ENCODE measurements at regions not wholly inside any gene's neighbourhood (a gene's known extent, or its start where the extent isn't known, plus 50 kb on each side); places are given as distances from the start of the nearest gene placed in this dataset.

- no peak overlapping the region for H3K27ac ChIP-seq
- H3K4me3 ChIP-seq, result no peak overlapping the region
- no peaks in the 10 kb centered on the region for H3K36me3 ChIP-seq
- no peaks in the 10 kb centered on the region for H3K9me3 ChIP-seq
- no peaks in the 10 kb centered on the region for H3K4me1 ChIP-seq
- TF ChIP-seq CTCF (IDR thresholded peaks at IDR 0.05), result no peak
- no peak for ATAC-seq
- intact Hi-C loops (cut with DNase I), result no loop called here
- no peaks in the 10 kb centered on the region for H3K27me3 ChIP-seq
- DNase-seq, result no peak
Observed at GRCh38 chr12:75738486-75738885, 227.1 kb upstream of the KRR1 start.

GRCh38 chr12:75735853-75736252 lies 224.4 kb upstream of the KRR1 start:
- TF ChIP-seq CTCF (IDR thresholded peaks at IDR 0.05), result no peak
- Histone ChIP-seq H3K4me1 (no peaks in the 10 kb centered on the region), H3K27ac (no peak overlapping the region), H3K27me3 (no peaks in the 10 kb centered on the region), H3K36me3 (no peaks in the 10 kb centered on the region), H3K9me3 (no peaks in the 10 kb centered on the region), H3K4me3 (no peak overlapping the region)
- intact Hi-C loops (cut with DNase I), result no loop called here
- no peak for ATAC-seq
- peak in 1 of 4 donors; percentile 30 for DNase-seq

- no peak for DNase-seq
- intact Hi-C loops (cut with DNase I), result no loop called here
- no peak for TF ChIP-seq CTCF (IDR thresholded peaks at IDR 0.05)
Observed at GRCh38 chr12:75728826-75729225, 217.4 kb upstream of the KRR1 start.

GRCh38 chr12:75727577-75727976 lies 216.2 kb upstream of the KRR1 start:
- H3K27ac ChIP-seq, result no peak overlapping the region
- no peak overlapping the region for H3K4me3 ChIP-seq
- H3K27me3 ChIP-seq, result peaks cover 0 to 10% of the 10 kb centered on the region in 2 donors
- intact Hi-C loops (cut with DNase I), result no loop called here
- peaks cover 3 to 13% of the 10 kb centered on the region in 2 donors for H3K4me1 ChIP-seq
- DNase-seq (no peak), ATAC-seq (no peak)
- no peak for TF ChIP-seq CTCF (IDR thresholded peaks at IDR 0.05)
- no peaks in the 10 kb centered on the region for H3K36me3 ChIP-seq
- H3K9me3 ChIP-seq, result no peaks in the 10 kb centered on the region

More at GRCh38 chr12:75728826-75729225, 217.4 kb upstream of the KRR1 start:
- H3K27ac ChIP-seq, result no peak overlapping the region
- no peaks in the 10 kb centered on the region for H3K9me3 ChIP-seq
- H3K4me3 ChIP-seq, result no peak overlapping the region
- ATAC-seq, result no peak
- no peaks in the 10 kb centered on the region for H3K36me3 ChIP-seq
- H3K27me3 ChIP-seq, result peaks cover 0 to 9% of the 10 kb centered on the region in 2 donors
- peaks cover 3% of the 10 kb centered on the region in 2 donors for H3K4me1 ChIP-seq

GRCh38 chr12:75725521-75726111 lies 214.2 kb upstream of the KRR1 start:
- ATAC-seq (no peak), DNase-seq (peak in 1 of 4 donors; percentile 55)
- H3K27ac ChIP-seq, result peak overlapping the region in 1 of 2 donors; percentile 10

More at GRCh38 chr12:75725521-75726111, 214.2 kb upstream of the KRR1 start:
- no peak overlapping the region for H3K4me3 ChIP-seq
- peaks cover 3 to 21% of the 10 kb centered on the region in 2 donors for H3K4me1 ChIP-seq
- H3K27me3 ChIP-seq, result peaks cover 0 to 30% of the 10 kb centered on the region in 2 donors
- no peaks in the 10 kb centered on the region for H3K9me3 ChIP-seq
- intact Hi-C loops (cut with DNase I), result no loop called here
- no peaks in the 10 kb centered on the region for H3K36me3 ChIP-seq
- peak in 1 of 2 donors; percentile 11 for TF ChIP-seq CTCF (IDR thresholded peaks at IDR 0.05)

All from left lung (tissue), 4 donors.